ENCODE measurements at regions not wholly inside any gene's neighbourhood (a gene's known extent, or its start where the extent isn't known, plus 50 kb on each side); places are given as distances from the start of the nearest gene placed in this dataset.

- no peaks in the 10 kb centered on the region for H3K4me1 ChIP-seq (replicated peaks in 1 of 2; ENCODE audit: control insufficient read depth in 2 of 2, insufficient read depth in 2 of 2, low read length in 2 of 2)
- CTCF ChIA-PET (ENCODE audit: low intra/inter-chr PET ratio): no interaction called here
- intact Hi-C loops (cut with micrococcal nuclease): loop anchor here (5.0 kb wide), 1 partner anchor 202 kb away; no protein-coding TSS in a partner anchor
- H3K27ac ChIP-seq (ENCODE audit: extremely low read depth, low read depth, low read length): no peak overlapping the region
- TF ChIP-seq DLX4 (CRISPR knock-in tag; IDR thresholded peaks at IDR 0.05): no peak
- TF ChIP-seq ZNF217 (CRISPR knock-in tag; IDR thresholded peaks at IDR 0.05): no peak
- TF ChIP-seq ZBTB7A (IDR thresholded peaks at IDR 0.05; ENCODE audit: borderline replicate concordance, control insufficient read depth, low read depth, low read length): no peak
- TF ChIP-seq LEF1 (IDR thresholded peaks at IDR 0.05): no peak
- H3K9me3 ChIP-seq (replicated peaks; ENCODE audit: control insufficient read depth, insufficient read depth, low read depth, low read length): peaks cover 5% of the 10 kb centered on the region
- DNase-seq (ENCODE audit: extremely low read depth in 1 of 4, low spot score in 3 of 4): no peak
- POLR2A ChIA-PET: no interaction called here
- H3K36me3 ChIP-seq (ENCODE audit: control insufficient read depth, insufficient read depth, low read length): no peaks in the 10 kb centered on the region; the same call in 2 of the 3 replicates
- BruUV-seq (replicated peaks): no TSS peak
- no peak overlapping the region for H2AFZ ChIP-seq (ENCODE audit: low read depth, low read length)
- in situ Hi-C loops (cut with MboI): no loop called here
- no peaks in the 10 kb centered on the region for H3K9me1 ChIP-seq (ENCODE audit: control insufficient read depth, insufficient read depth, low read length)
- H3K9ac ChIP-seq (ENCODE audit: insufficient read depth in 1 of 2, low read depth in 2 of 2, low read length in 2 of 2): no peak overlapping the region
- no peak overlapping the region for H3K4me2 ChIP-seq (ENCODE audit: insufficient read depth, low read length)
- ATAC-seq: no peak
- WGBS (ENCODE audit: insufficient coverage, low coverage, missing lambda C conversion rate): 37% methylated on average over 14 of the region's 14 CpGs
- peaks cover 3% of the 10 kb centered on the region; the same call in 2 of the 3 replicates for H3K79me2 ChIP-seq (ENCODE audit: control insufficient read depth, insufficient read depth, low read length)
- H4K20me1 ChIP-seq (replicated peaks; ENCODE audit: control insufficient read depth, insufficient read depth, low read length): no peaks in the 10 kb centered on the region
- no peak for FAIRE-seq
- no peaks in the 10 kb centered on the region for H3K27me3 ChIP-seq (ENCODE audit: control insufficient read depth in 2 of 2, insufficient read depth in 2 of 2, low read length in 2 of 2)
- no peak overlapping the region for H3K4me3 ChIP-seq
Measured at GRCh38 chr2:83874712-83875430, 584.2 kb downstream of the SUCLG1 start.

GRCh38 chr2:83874066-83874465 is 585.0 kb downstream of the SUCLG1 start:
- CTCF ChIA-PET (ENCODE audit: low intra/inter-chr PET ratio): no interaction called here
- Histone ChIP-seq H3K27ac (ENCODE audit: extremely low read depth, low read depth, low read length) (no peak overlapping the region), H3K4me2 (ENCODE audit: insufficient read depth, low read length) (no peak overlapping the region), H3K9me3 (replicated peaks; ENCODE audit: control insufficient read depth, insufficient read depth, low read depth, low read length) (peaks cover 2% of the 10 kb centered on the region; the same call in 1 of the 2 replicates), H3K27me3 (ENCODE audit: control insufficient read depth in 2 of 2, insufficient read depth in 2 of 2, low read length in 2 of 2) (no peaks in the 10 kb centered on the region), H3K36me3 (ENCODE audit: control insufficient read depth, insufficient read depth, low read length) (no peaks in the 10 kb centered on the region; the same call in 2 of the 3 replicates), H3K9me1 (ENCODE audit: control insufficient read depth, insufficient read depth, low read length) (no peaks in the 10 kb centered on the region), H4K20me1 (replicated peaks; ENCODE audit: control insufficient read depth, insufficient read depth, low read length) (no peaks in the 10 kb centered on the region), H3K9ac (ENCODE audit: insufficient read depth in 1 of 2, low read depth in 2 of 2, low read length in 2 of 2) (no peak overlapping the region), H2AFZ (ENCODE audit: low read depth, low read length) (no peak overlapping the region), H3K4me3 (no peak overlapping the region), H3K4me1 (replicated peaks in 1 of 2; ENCODE audit: control insufficient read depth in 2 of 2, insufficient read depth in 2 of 2, low read length in 2 of 2) (no peaks in the 10 kb centered on the region), H3K79me2 (ENCODE audit: control insufficient read depth, insufficient read depth, low read length) (peaks cover 3% of the 10 kb centered on the region; the same call in 2 of the 3 replicates)
- DNase-seq (ENCODE audit: extremely low read depth in 1 of 4, low spot score in 3 of 4) (no peak), ATAC-seq (no peak), FAIRE-seq (no peak)
- in situ Hi-C loops (cut with MboI) (no loop called here), intact Hi-C loops (cut with micrococcal nuclease) (no loop called here)
- POLR2A ChIA-PET: no interaction called here
- WGBS (ENCODE audit: insufficient coverage, low coverage, missing lambda C conversion rate): 66% methylated on average over 8 of the region's 19 CpGs
- TF ChIP-seq ZNF316 (IDR thresholded peaks at IDR 0.05) (peak; percentile 28; the same call in 1 of the 2 replicates), MAFG (tag; conservative IDR thresholded peaks at IDR 0.05) (0 out of 2 replicates have a peak, but pooled peaks have one; percentile 23), RNF219 (CRISPR knock-in tag; IDR thresholded peaks at IDR 0.05) (no peak)
- no TSS peak for BruUV-seq (replicated peaks)
